Stimulated activated CD4-positive, alpha-beta T cell treated with anti-CD3 and anti-CD28 coated beads, Interleukin-1b, Interleukin-23, amount 100 ng/mL, for 4 hours (primary cell): ENCODE measurements at regions not wholly inside any gene's neighbourhood (a gene's known extent, or its start where the extent isn't known, plus 50 kb on each side); places are given as distances from the start of the nearest gene placed in this dataset.
"Not testable (repeated sequence)": the region's sequence is repeated elsewhere in the genome, so short reads cannot be mapped to it uniquely, and the experiment has no call there.

ENCODE experiments used
- DNase-seq, 2 donors: peaks; one replicate each; pipeline ENCODE4 v3.0.0-alpha.2; 2020; ENCODE audit warnings: low read depth in 2 of 2

GRCh38 chr5:124894541-124894940 is 148.1 kb upstream of the ZNF608 start:
- no peak for DNase-seq

DNA sequence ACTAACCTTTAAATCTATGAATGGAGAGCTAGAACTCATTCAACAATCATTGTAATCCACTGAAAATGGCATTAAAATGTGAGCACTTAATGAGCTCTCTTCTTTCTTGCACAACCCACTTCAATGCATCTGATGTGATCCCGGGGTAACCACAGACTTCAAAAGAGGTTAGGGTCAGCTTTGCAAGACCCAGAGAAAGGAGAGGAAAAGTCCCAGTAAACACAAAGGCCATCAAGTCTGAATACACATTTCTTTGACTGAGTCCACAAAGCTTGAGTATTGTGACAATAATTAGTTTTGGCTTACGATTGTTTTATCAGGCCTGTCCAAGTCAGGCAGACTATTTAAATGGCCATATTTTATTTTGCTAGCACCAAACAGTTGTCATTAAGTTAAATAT is 148.8 kb upstream of the ZNF608 start:
- no peak for DNase-seq

DNA sequence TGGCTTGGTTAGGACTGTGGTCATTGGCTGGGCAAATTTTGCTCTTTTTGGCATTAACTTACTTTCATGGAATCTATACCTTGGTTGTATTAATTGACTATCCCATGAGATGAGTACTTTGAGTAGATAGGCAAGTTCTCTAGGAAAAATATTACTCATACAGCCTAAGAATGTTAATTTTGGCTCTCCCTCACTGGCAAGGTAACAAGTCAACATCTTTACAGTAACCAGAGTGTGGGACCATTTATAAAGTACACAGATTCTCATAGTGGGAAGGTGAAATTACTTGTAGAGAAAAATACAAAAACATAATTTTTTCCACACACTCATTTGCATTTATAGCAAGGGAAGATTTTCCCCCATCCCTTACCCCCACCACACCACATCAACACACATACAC is 154.6 kb upstream of the ZNF608 start:
- no peak for DNase-seq

GRCh38 chr5:124902097-124902821 is 155.8 kb upstream of the ZNF608 start:
- DNase-seq, result no peak

DNA sequence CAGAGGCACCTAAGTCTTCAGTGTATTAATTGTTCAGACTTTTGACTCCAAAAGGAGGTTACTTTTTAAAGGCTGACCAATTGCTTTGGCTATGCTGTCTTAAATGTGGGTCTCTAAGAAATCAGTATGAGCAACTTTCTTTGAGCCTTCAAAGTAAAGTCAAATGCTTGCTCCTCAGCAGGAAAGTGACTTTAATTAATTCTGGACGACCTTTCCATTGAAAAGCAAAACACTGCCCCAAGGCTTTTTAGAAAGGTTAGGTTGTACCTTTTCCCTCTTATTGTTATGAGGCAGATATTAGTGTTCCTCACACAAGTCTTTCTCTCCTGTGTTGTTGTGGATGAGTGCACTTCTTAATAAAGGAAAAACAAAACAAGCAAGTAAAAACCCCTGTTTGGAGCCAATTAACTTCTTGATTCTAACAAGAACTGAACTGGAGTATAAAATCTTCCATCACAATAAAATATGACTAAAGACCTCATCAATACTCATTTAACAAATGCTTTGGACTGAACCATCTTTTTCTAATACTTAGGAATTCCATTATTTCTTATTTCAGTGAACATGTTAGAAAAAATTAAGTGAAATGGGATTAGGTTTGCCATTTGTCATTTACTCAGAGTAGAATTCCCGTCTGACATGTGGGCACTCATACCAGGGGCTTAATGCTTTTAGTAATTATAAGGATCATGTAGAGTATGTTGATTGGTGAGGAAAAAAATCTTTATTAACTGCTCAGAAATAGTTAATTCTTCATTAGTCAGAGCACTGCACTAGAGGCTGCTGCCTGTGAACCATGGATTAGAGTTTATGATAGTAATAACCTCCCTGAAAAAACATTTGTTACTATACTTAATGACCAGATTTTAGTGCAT is 159.1 kb upstream of the ZNF608 start:
- no peak for DNase-seq

GRCh38 chr5:124906339-124907097 is 160.1 kb upstream of the ZNF608 start:
- DNase-seq, result no peak

- no peak for DNase-seq
Observed at GRCh38 chr5:124907098-124907644, 160.7 kb upstream of the ZNF608 start.

- DNase-seq, result no peak
Observed at GRCh38 chr5:124908581-124909451, 162.4 kb upstream of the ZNF608 start.

DNA sequence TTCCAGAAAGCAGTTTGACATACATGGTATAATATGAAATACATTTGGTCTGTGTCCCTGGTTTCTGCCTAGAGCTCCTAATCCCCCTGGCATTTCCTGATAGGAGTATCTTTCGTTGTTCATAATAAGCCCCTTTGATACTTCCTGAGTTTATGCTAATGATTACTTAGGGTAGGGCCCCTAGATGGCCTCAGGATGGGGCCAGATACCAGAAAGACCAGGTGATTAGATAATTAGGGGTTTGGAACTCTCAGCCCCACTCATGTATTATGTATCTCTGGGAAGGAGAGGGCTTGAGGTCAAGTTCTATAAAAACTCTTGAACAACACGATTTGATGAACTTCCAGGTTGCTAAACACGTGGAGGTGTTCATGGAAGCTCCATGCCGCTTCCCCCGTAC is 163.3 kb upstream of the ZNF608 start:
- DNase-seq, result no peak

DNA sequence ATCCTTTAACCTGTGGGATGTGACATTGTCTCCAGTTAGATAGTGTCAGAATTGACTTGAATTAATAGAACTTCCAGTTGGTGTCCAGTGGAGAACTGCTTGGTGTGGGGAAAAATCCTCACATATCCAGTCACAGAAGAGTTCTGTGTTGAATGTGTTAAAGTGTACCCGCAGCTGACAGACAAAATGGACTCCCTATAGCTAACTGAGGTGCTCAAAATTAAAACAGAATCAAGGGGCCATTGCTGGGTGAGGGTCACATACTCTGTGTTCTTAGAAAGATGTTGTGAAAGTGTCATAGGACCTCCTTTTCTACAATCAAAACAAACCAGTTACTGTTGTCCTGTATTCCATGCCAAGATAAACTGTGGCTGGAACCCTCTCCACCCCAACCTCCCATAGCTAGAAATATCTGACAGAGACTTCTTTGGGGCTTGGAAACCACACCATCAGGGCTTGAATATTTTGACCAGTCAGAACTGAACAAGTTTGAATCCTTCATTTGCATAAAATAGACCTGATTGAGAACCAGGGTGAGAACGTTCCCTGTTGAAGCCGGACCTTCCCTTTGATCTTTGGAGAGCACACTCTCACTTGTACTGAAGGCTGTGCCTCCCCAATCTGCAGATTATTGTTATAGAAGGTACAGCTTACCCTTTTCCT is 164.0 kb upstream of the ZNF608 start:
- DNase-seq, result no peak

DNA sequence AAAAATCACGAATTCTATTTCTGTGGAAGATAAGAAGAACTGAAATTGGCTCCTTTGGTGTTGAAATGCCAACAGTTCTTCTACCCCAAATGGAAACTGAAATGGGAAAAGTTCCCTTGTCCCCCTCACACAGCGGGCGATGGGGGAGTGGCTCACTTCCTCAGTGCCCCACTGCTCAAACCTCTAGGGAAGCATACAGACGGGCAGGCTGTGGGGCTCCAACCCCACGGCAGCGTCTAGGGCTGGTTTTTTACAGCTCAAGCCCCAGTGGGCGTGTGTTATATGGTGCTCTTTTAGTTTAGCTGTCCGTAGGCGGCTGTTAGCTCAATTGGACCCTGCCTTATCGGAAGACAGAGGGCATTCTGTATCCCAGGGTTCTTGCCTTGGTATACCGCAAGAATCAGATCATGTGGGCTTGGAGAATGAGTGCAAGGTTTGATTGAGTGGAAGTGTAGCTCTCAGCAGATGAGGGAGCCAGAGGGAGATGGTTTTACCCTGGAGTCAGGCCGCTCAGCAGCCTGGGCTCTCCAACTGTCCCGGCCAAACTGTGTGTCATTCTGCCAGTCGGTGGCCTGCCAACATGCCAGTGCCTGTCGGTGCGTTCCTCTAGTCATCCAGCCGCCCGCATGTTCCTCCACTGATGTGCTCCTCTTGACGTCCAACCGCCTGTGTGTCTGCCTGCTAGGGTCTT is 166.3 kb upstream of the ZNF608 start:
- no peak for DNase-seq

DNA sequence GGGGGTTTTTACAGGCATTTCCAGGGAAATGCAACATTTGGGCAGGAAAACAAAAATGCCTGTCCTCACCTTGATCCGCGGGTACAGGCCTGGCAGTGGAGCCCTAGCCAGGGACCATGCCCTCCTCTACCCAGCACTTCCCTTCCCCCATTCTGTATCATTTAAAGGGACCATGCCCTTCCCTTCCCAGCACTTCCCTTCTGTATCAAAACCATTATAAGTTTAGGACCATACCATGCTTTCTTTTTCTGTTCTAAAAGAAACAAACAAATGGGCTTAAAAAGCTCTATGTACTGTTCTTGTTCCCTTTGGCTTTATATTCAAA is 166.9 kb upstream of the ZNF608 start:
- DNase-seq, result no peak

GRCh38 chr5:124916313-124916712 is 169.9 kb upstream of the ZNF608 start:
- not testable (repeated sequence) for DNase-seq

GRCh38 chr5:124918618-124919017 is 172.2 kb upstream of the ZNF608 start:
- no peak for DNase-seq

GRCh38 chr5:124919076-124919475 is 172.6 kb upstream of the ZNF608 start:
- DNase-seq, result no peak

- DNase-seq, result no peak
Observed at GRCh38 chr5:124919747-124920525, 173.5 kb upstream of the ZNF608 start.

- no peak for DNase-seq
Observed at GRCh38 chr5:124920909-124921666, 174.6 kb upstream of the ZNF608 start.

- DNase-seq, result no peak
Observed at GRCh38 chr5:124921694-124922093, 175.3 kb upstream of the ZNF608 start.
